ENCODE measurements at regions not wholly inside any gene's neighbourhood (a gene's known extent, or its start where the extent isn't known, plus 50 kb on each side); places are given as distances from the start of the nearest gene placed in this dataset.

DNA sequence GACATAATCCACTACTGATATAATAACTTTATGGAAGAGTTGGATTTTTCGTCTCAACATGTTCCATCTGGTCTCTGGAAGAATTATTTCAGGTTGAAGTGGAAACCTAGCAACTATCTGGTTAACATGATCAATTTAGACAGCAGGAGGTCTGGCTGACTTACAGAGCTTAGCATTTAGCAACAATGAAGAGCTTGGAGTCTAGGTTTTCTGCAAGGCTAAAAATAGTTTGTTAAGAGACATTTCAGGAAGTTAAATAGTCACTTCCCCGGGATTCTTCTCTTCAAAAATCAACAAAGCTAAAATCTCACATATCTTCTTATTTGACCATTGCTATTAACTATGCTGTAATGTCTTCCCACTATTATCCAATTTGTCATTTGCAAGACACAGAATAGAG, 418.6 kb upstream of the DIPK2B start:
- TF ChIP-seq, protein P1, sequence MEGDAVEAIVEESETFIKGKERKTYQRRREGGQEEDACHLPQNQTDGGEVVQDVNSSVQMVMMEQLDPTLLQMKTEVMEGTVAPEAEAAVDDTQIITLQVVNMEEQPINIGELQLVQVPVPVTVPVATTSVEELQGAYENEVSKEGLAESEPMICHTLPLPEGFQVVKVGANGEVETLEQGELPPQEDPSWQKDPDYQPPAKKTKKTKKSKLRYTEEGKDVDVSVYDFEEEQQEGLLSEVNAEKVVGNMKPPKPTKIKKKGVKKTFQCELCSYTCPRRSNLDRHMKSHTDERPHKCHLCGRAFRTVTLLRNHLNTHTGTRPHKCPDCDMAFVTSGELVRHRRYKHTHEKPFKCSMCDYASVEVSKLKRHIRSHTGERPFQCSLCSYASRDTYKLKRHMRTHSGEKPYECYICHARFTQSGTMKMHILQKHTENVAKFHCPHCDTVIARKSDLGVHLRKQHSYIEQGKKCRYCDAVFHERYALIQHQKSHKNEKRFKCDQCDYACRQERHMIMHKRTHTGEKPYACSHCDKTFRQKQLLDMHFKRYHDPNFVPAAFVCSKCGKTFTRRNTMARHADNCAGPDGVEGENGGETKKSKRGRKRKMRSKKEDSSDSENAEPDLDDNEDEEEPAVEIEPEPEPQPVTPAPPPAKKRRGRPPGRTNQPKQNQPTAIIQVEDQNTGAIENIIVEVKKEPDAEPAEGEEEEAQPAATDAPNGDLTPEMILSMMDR (IDR thresholded peaks at IDR 0.05; ENCODE audit: insufficient read depth, low read length): no peak
- TF ChIP-seq, protein P2, sequence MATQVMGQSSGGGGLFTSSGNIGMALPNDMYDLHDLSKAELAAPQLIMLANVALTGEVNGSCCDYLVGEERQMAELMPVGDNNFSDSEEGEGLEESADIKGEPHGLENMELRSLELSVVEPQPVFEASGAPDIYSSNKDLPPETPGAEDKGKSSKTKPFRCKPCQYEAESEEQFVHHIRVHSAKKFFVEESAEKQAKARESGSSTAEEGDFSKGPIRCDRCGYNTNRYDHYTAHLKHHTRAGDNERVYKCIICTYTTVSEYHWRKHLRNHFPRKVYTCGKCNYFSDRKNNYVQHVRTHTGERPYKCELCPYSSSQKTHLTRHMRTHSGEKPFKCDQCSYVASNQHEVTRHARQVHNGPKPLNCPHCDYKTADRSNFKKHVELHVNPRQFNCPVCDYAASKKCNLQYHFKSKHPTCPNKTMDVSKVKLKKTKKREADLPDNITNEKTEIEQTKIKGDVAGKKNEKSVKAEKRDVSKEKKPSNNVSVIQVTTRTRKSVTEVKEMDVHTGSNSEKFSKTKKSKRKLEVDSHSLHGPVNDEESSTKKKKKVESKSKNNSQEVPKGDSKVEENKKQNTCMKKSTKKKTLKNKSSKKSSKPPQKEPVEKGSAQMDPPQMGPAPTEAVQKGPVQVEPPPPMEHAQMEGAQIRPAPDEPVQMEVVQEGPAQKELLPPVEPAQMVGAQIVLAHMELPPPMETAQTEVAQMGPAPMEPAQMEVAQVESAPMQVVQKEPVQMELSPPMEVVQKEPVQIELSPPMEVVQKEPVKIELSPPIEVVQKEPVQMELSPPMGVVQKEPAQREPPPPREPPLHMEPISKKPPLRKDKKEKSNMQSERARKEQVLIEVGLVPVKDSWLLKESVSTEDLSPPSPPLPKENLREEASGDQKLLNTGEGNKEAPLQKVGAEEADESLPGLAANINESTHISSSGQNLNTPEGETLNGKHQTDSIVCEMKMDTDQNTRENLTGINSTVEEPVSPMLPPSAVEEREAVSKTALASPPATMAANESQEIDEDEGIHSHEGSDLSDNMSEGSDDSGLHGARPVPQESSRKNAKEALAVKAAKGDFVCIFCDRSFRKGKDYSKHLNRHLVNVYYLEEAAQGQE (IDR thresholded peaks at IDR 0.05; ENCODE audit: insufficient replicate concordance, low read depth): no peak
- no peak for TF ChIP-seq POLR2AphosphoS5 (IDR thresholded peaks at IDR 0.05; ENCODE audit: low read depth)
